GM12873 (cell line): ENCODE measurements at regions not wholly inside any gene's neighbourhood (a gene's known extent, or its start where the extent isn't known, plus 50 kb on each side); places are given as distances from the start of the nearest gene placed in this dataset.

Experiments
- CTCF ChIP-seq: IDR thresholded peaks from 2 replicates; pipeline ENCODE4 v1.5.1; 2012; ENCODE audit warnings: low read depth, mild to moderate bottlenecking, moderate library complexity, low read length, control low read depth; ENCODE audit not compliant: insufficient read depth; ENCODE audit errors: missing control alignments

DNA sequence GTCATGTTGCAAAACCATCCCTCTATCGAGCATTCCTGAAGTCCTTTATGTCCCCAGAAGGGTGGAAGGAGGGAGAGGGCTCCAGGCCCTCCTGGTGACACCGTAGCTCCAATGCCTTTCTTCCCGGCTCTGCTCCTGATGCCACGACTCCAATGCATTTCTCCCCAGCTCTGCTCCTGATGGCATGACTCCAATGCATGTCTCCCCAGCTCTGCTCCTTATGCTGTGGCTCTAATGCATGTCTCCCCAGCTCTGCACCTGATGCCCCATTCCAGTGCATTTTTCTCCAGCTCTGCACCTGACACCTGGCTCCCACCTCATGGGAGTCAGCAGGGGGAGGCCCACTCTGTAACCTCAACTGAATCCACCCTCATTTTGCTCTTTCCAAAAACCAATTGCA is 153.0 kb upstream of the SALL3 start:
- TF ChIP-seq CTCF = no peak

GRCh38 chr18:78827141-78827540 is 152.5 kb upstream of the SALL3 start:
- TF ChIP-seq CTCF = no peak

DNA sequence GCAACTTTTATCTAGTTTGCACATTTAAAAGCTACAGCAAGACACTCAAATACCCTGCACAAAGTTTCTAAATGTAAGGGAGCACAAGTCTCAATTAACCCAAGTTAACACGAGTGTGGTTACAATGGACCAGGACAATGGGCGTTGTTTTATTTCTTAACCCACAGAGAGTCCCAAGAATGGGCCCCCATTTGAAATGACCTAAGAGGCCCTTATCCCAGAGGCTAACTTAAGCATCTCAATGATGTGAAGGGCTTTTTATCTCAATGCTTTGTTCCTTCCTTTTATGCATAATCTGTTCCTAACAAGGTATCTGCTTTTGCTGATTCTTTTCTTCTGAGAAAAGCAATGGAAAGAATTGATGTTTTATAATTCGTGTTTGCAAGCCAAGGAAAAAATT is 151.5 kb upstream of the SALL3 start:
- TF ChIP-seq CTCF = no peak

DNA sequence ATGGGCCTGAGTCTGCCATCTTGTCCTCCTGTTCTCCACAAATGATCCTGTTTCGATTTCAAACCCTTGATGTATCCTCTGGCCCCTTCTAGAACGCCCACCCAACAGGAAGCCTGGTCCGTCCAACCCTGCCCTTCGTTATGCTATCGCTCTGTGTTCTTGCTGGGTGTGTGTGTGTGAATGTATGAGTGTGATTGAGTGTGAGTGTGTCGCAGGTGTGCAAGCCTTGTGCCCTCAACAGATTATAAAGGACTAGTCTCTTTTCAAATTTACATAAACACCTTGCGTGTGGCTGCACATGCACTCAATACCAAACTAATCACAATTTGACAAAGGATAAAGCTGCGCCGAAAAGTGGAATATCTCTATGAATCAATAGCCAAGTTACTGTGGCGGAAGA is 149.5 kb upstream of the SALL3 start:
- TF ChIP-seq CTCF = no peak

DNA sequence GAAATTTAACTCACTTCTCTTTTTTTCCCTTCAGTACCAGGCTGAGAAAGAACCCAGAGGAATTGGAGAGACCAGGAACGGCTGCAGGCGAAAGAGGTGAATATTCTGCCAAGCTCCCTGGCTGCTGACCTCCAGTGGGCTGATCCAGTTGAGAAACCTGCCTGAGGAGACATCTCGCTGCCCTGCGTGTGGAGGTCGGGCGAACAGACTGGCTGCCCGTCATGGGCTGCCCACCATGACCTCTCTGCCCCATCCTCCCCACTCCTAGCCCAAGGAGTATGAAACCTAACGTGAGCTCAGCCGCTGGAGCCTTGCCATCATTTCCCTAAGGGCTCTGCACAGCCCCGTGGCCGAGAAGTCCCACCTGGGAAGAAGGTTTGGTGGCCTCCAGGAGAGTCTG is 148.8 kb upstream of the SALL3 start:
- no peak for TF ChIP-seq CTCF

GRCh38 chr18:78831603-78832002 is 148.0 kb upstream of the SALL3 start:
- TF ChIP-seq CTCF = no peak

- TF ChIP-seq CTCF = no peak
Measured at GRCh38 chr18:78833833-78834232, 145.8 kb upstream of the SALL3 start.

GRCh38 chr18:78836838-78837237 is 142.8 kb upstream of the SALL3 start:
- TF ChIP-seq CTCF = no peak
